ENCODE measurements at regions not wholly inside any gene's neighbourhood (a gene's known extent, or its start where the extent isn't known, plus 50 kb on each side); places are given as distances from the start of the nearest gene placed in this dataset.

GRCh38 chr12:89047856-89048418 lies 304.4 kb downstream of the DUSP6 start:
- H3K4me3 ChIP-seq (ENCODE audit: low read depth in 1 of 5, low read length in 5 of 5), result no peak overlapping the region
- no peak overlapping the region for H3K27ac ChIP-seq (ENCODE audit: low read depth, low read length)
- no peaks in the 10 kb centered on the region for H3K27me3 ChIP-seq (ENCODE audit: control insufficient read depth in 5 of 5, insufficient read depth in 4 of 5, low read length in 5 of 5)
- H3K4me1 ChIP-seq (ENCODE audit: control insufficient read depth in 5 of 5, insufficient read depth in 5 of 5, low read length in 5 of 5), result peaks cover 0 to 6% (median 2%) of the 10 kb centered on the region in 5 donors
- H3K9me3 ChIP-seq (ENCODE audit: control insufficient read depth in 5 of 5, low read length in 5 of 5), result peaks cover 0 to 2% (median 0%) of the 10 kb centered on the region in 5 donors
- no peaks in the 10 kb centered on the region for H3K36me3 ChIP-seq (ENCODE audit: control insufficient read depth in 5 of 5, insufficient read depth in 5 of 5, low read length in 5 of 5)
- H3K9ac ChIP-seq (ENCODE audit: low read length in 5 of 5), result no peak overlapping the region

- Histone ChIP-seq H3K9me3 (ENCODE audit: control insufficient read depth in 5 of 5, low read length in 5 of 5) (no peaks in the 10 kb centered on the region), H3K9ac (ENCODE audit: low read length in 5 of 5) (no peak overlapping the region), H3K27me3 (ENCODE audit: control insufficient read depth in 5 of 5, insufficient read depth in 4 of 5, low read length in 5 of 5) (no peaks in the 10 kb centered on the region), H3K4me3 (ENCODE audit: low read depth in 1 of 5, low read length in 5 of 5) (no peak overlapping the region), H3K27ac (ENCODE audit: low read depth, low read length) (no peak overlapping the region), H3K4me1 (ENCODE audit: control insufficient read depth in 5 of 5, insufficient read depth in 5 of 5, low read length in 5 of 5) (peaks cover 0 to 5% (median 0%) of the 10 kb centered on the region in 5 donors), H3K36me3 (ENCODE audit: control insufficient read depth in 5 of 5, insufficient read depth in 5 of 5, low read length in 5 of 5) (no peaks in the 10 kb centered on the region)
These were observed 311.2 kb downstream of the DUSP6 start for GRCh38 chr12:89041078-89041477.

GRCh38 chr12:89040146-89040964 lies 311.9 kb downstream of the DUSP6 start:
- Histone ChIP-seq H3K4me1 (ENCODE audit: control insufficient read depth in 5 of 5, insufficient read depth in 5 of 5, low read length in 5 of 5) (peaks cover 0 to 5% (median 0%) of the 10 kb centered on the region in 5 donors), H3K27ac (ENCODE audit: low read depth, low read length) (no peak overlapping the region), H3K4me3 (ENCODE audit: low read depth in 1 of 5, low read length in 5 of 5) (no peak overlapping the region), H3K9ac (ENCODE audit: low read length in 5 of 5) (no peak overlapping the region), H3K9me3 (ENCODE audit: control insufficient read depth in 5 of 5, low read length in 5 of 5) (no peaks in the 10 kb centered on the region), H3K27me3 (ENCODE audit: control insufficient read depth in 5 of 5, insufficient read depth in 4 of 5, low read length in 5 of 5) (no peaks in the 10 kb centered on the region), H3K36me3 (ENCODE audit: control insufficient read depth in 5 of 5, insufficient read depth in 5 of 5, low read length in 5 of 5) (no peaks in the 10 kb centered on the region)

GRCh38 chr12:89038831-89039512 lies 313.3 kb downstream of the DUSP6 start:
- H3K9ac ChIP-seq (ENCODE audit: low read length in 5 of 5), result no peak overlapping the region
- H3K36me3 ChIP-seq (ENCODE audit: control insufficient read depth in 5 of 5, insufficient read depth in 5 of 5, low read length in 5 of 5), result no peaks in the 10 kb centered on the region
- H3K4me1 ChIP-seq (ENCODE audit: control insufficient read depth in 5 of 5, insufficient read depth in 5 of 5, low read length in 5 of 5), result peaks cover 0 to 5% (median 0%) of the 10 kb centered on the region in 5 donors
- no peaks in the 10 kb centered on the region for H3K27me3 ChIP-seq (ENCODE audit: control insufficient read depth in 5 of 5, insufficient read depth in 4 of 5, low read length in 5 of 5)
- no peaks in the 10 kb centered on the region for H3K9me3 ChIP-seq (ENCODE audit: control insufficient read depth in 5 of 5, low read length in 5 of 5)
- H3K27ac ChIP-seq (ENCODE audit: low read depth, low read length), result no peak overlapping the region
- no peak overlapping the region for H3K4me3 ChIP-seq (ENCODE audit: low read depth in 1 of 5, low read length in 5 of 5)

- H3K27me3 ChIP-seq (ENCODE audit: control insufficient read depth in 5 of 5, insufficient read depth in 4 of 5, low read length in 5 of 5), result no peaks in the 10 kb centered on the region
- no peaks in the 10 kb centered on the region for H3K36me3 ChIP-seq (ENCODE audit: control insufficient read depth in 5 of 5, insufficient read depth in 5 of 5, low read length in 5 of 5)
- no peak overlapping the region for H3K27ac ChIP-seq (ENCODE audit: low read depth, low read length)
- no peaks in the 10 kb centered on the region for H3K4me1 ChIP-seq (ENCODE audit: control insufficient read depth in 5 of 5, insufficient read depth in 5 of 5, low read length in 5 of 5)
- no peak overlapping the region for H3K9ac ChIP-seq (ENCODE audit: low read length in 5 of 5)
- no peaks in the 10 kb centered on the region for H3K9me3 ChIP-seq (ENCODE audit: control insufficient read depth in 5 of 5, low read length in 5 of 5)
- no peak overlapping the region for H3K4me3 ChIP-seq (ENCODE audit: low read depth in 1 of 5, low read length in 5 of 5)
These were observed 319.2 kb downstream of the DUSP6 start for GRCh38 chr12:89033062-89033461.

- Histone ChIP-seq H3K27ac (ENCODE audit: low read depth, low read length) (no peak overlapping the region), H3K4me1 (ENCODE audit: control insufficient read depth in 5 of 5, insufficient read depth in 5 of 5, low read length in 5 of 5) (no peaks in the 10 kb centered on the region), H3K9me3 (ENCODE audit: control insufficient read depth in 5 of 5, low read length in 5 of 5) (no peaks in the 10 kb centered on the region), H3K9ac (ENCODE audit: low read length in 5 of 5) (no peak overlapping the region), H3K27me3 (ENCODE audit: control insufficient read depth in 5 of 5, insufficient read depth in 4 of 5, low read length in 5 of 5) (no peaks in the 10 kb centered on the region), H3K36me3 (ENCODE audit: control insufficient read depth in 5 of 5, insufficient read depth in 5 of 5, low read length in 5 of 5) (no peaks in the 10 kb centered on the region), H3K4me3 (ENCODE audit: low read depth in 1 of 5, low read length in 5 of 5) (no peak overlapping the region)
These were observed 322.3 kb downstream of the DUSP6 start for GRCh38 chr12:89029961-89030360.

- Histone ChIP-seq H3K9ac (ENCODE audit: low read length in 5 of 5) (no peak overlapping the region), H3K9me3 (ENCODE audit: control insufficient read depth in 5 of 5, low read length in 5 of 5) (peaks cover 0 to 3% (median 0%) of the 10 kb centered on the region in 5 donors), H3K4me1 (ENCODE audit: control insufficient read depth in 5 of 5, insufficient read depth in 5 of 5, low read length in 5 of 5) (peaks cover 0 to 3% (median 3%) of the 10 kb centered on the region in 5 donors), H3K27ac (ENCODE audit: low read depth, low read length) (no peak overlapping the region), H3K27me3 (ENCODE audit: control insufficient read depth in 5 of 5, insufficient read depth in 4 of 5, low read length in 5 of 5) (no peaks in the 10 kb centered on the region), H3K36me3 (ENCODE audit: control insufficient read depth in 5 of 5, insufficient read depth in 5 of 5, low read length in 5 of 5) (no peaks in the 10 kb centered on the region), H3K4me3 (ENCODE audit: low read depth in 1 of 5, low read length in 5 of 5) (no peak overlapping the region)
These were observed 327.7 kb downstream of the DUSP6 start for GRCh38 chr12:89024580-89024979.

- Histone ChIP-seq H3K9me3 (ENCODE audit: control insufficient read depth in 5 of 5, low read length in 5 of 5) (peaks cover 0 to 3% (median 0%) of the 10 kb centered on the region in 5 donors), H3K27ac (ENCODE audit: low read depth, low read length) (no peak overlapping the region), H3K9ac (ENCODE audit: low read length in 5 of 5) (no peak overlapping the region), H3K4me1 (ENCODE audit: control insufficient read depth in 5 of 5, insufficient read depth in 5 of 5, low read length in 5 of 5) (peaks cover 0 to 10% (median 5%) of the 10 kb centered on the region in 5 donors), H3K27me3 (ENCODE audit: control insufficient read depth in 5 of 5, insufficient read depth in 4 of 5, low read length in 5 of 5) (no peaks in the 10 kb centered on the region), H3K4me3 (ENCODE audit: low read depth in 1 of 5, low read length in 5 of 5) (no peak overlapping the region), H3K36me3 (ENCODE audit: control insufficient read depth in 5 of 5, insufficient read depth in 5 of 5, low read length in 5 of 5) (no peaks in the 10 kb centered on the region)
These were observed 328.4 kb downstream of the DUSP6 start for GRCh38 chr12:89023936-89024335.

GRCh38 chr12:89020689-89021088 lies 331.6 kb downstream of the DUSP6 start:
- no peak overlapping the region for H3K9ac ChIP-seq (ENCODE audit: low read length in 5 of 5)
- H3K4me1 ChIP-seq (ENCODE audit: control insufficient read depth in 5 of 5, insufficient read depth in 5 of 5, low read length in 5 of 5), result peaks cover 0 to 17% (median 7%) of the 10 kb centered on the region in 5 donors
- no peak overlapping the region for H3K4me3 ChIP-seq (ENCODE audit: low read depth in 1 of 5, low read length in 5 of 5)
- no peaks in the 10 kb centered on the region for H3K36me3 ChIP-seq (ENCODE audit: control insufficient read depth in 5 of 5, insufficient read depth in 5 of 5, low read length in 5 of 5)
- no peak overlapping the region for H3K27ac ChIP-seq (ENCODE audit: low read depth, low read length)
- peaks cover 0 to 3% (median 0%) of the 10 kb centered on the region in 5 donors for H3K9me3 ChIP-seq (ENCODE audit: control insufficient read depth in 5 of 5, low read length in 5 of 5)
- H3K27me3 ChIP-seq (ENCODE audit: control insufficient read depth in 5 of 5, insufficient read depth in 4 of 5, low read length in 5 of 5), result no peaks in the 10 kb centered on the region

GRCh38 chr12:89020121-89020480 lies 332.2 kb downstream of the DUSP6 start:
- H3K4me1 ChIP-seq (ENCODE audit: control insufficient read depth in 5 of 5, insufficient read depth in 5 of 5, low read length in 5 of 5), result peaks cover 0 to 17% (median 7%) of the 10 kb centered on the region in 5 donors
- no peak overlapping the region for H3K27ac ChIP-seq (ENCODE audit: low read depth, low read length)
- no peak overlapping the region for H3K4me3 ChIP-seq (ENCODE audit: low read depth in 1 of 5, low read length in 5 of 5)
- no peak overlapping the region for H3K9ac ChIP-seq (ENCODE audit: low read length in 5 of 5)
- H3K27me3 ChIP-seq (ENCODE audit: control insufficient read depth in 5 of 5, insufficient read depth in 4 of 5, low read length in 5 of 5), result no peaks in the 10 kb centered on the region
- peaks cover 0 to 3% (median 0%) of the 10 kb centered on the region in 5 donors for H3K9me3 ChIP-seq (ENCODE audit: control insufficient read depth in 5 of 5, low read length in 5 of 5)
- H3K36me3 ChIP-seq (ENCODE audit: control insufficient read depth in 5 of 5, insufficient read depth in 5 of 5, low read length in 5 of 5), result no peaks in the 10 kb centered on the region
